ENCODE measurements at regions not wholly inside any gene's neighbourhood (a gene's known extent, or its start where the extent isn't known, plus 50 kb on each side); places are given as distances from the start of the nearest gene placed in this dataset.
"Not testable (repeated sequence)": the region's sequence is repeated elsewhere in the genome, so short reads cannot be mapped to it uniquely, and the experiment has no call there.

DNA sequence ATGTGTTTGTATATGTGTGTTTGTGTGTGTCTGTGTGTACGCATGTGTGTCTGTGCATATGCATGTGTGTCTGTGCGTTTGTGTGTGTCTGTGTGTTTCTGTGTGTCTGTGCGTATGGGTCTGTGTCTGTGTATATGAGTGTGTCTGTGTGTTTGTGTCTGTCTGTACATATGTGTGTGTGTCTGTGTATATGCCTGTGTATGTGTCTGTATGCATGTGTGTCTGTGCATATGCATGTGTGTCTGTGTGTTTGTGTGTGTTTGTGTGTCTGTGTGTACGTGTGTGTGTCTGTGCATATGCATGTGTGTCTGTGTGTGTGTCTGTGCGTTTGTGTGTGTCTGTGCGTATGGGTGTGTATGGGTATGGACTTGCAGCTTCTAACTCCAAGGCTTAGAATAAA, 174.0 kb upstream of the NOX3 start:
- TF ChIP-seq, protein P1, sequence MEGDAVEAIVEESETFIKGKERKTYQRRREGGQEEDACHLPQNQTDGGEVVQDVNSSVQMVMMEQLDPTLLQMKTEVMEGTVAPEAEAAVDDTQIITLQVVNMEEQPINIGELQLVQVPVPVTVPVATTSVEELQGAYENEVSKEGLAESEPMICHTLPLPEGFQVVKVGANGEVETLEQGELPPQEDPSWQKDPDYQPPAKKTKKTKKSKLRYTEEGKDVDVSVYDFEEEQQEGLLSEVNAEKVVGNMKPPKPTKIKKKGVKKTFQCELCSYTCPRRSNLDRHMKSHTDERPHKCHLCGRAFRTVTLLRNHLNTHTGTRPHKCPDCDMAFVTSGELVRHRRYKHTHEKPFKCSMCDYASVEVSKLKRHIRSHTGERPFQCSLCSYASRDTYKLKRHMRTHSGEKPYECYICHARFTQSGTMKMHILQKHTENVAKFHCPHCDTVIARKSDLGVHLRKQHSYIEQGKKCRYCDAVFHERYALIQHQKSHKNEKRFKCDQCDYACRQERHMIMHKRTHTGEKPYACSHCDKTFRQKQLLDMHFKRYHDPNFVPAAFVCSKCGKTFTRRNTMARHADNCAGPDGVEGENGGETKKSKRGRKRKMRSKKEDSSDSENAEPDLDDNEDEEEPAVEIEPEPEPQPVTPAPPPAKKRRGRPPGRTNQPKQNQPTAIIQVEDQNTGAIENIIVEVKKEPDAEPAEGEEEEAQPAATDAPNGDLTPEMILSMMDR (IDR thresholded peaks at IDR 0.05; ENCODE audit: partially characterized antibody, unreplicated experiment), result no peak
- no peak overlapping the region for H3K4me3 Mint-ChIP-seq (ENCODE audit: unreplicated experiment)
- DNase-seq, result no peak
- H3K9me3 Mint-ChIP-seq (ENCODE audit: unreplicated experiment), result no peaks in the 10 kb centered on the region
- no peak overlapping the region for H3K27ac Mint-ChIP-seq (ENCODE audit: unreplicated experiment)
- no peaks in the 10 kb centered on the region for H3K27me3 Mint-ChIP-seq (ENCODE audit: unreplicated experiment)
- no peaks in the 10 kb centered on the region for H3K36me3 Mint-ChIP-seq (ENCODE audit: unreplicated experiment)
- H3K4me1 Mint-ChIP-seq (ENCODE audit: low read depth, unreplicated experiment), result peaks cover 3% of the 10 kb centered on the region

DNA sequence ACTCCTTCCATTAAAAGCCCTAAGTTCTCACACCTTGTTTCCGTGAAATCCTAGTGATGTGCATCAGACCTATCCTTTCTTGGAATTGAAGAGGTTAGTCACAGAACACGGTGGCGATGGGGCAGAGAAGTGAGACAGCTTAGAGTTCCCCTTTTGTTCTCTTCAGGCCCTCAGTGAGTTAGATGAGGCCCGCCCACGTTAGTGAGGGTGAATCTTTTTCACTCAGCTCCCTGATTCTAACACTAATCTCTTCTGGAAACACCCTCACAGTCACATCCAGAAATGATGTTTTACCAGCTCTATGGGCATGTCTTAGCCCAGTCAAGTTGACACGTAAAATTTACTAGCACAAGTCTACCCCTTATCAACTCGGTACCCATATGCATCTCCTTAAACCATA, 172.7 kb upstream of the NOX3 start:
- H3K27me3 Mint-ChIP-seq (ENCODE audit: unreplicated experiment), result no peaks in the 10 kb centered on the region
- TF ChIP-seq, protein P1 (IDR thresholded peaks at IDR 0.05; ENCODE audit: partially characterized antibody, unreplicated experiment), result no peak

DNA sequence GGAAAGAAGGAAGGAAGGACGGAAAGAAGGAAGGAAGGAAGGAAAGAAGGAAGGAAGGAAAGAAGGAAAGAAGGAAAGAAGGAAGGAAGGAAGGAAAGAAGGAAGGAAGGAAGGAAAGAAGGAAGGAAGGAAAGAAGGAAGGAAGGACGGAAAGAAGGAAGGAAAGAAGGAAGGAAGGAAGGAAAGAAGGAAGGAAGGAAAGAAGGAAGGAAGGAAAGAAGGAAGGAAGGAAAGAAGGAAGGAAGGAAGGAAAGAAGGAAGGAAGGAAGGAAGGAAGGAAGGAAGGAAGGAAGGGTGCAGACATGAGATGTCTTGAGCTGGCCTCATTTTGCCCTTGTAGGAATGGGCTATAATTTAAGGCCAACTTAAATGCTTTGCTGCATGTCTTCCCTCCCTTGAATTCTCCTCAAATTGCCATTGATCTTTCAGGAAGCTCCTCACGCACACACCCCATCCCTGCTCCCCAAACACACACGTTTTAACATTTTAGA, 172.1 kb upstream of the NOX3 start:
- not testable (repeated sequence) for H3K9me3 Mint-ChIP-seq (ENCODE audit: unreplicated experiment); H3K4me3 Mint-ChIP-seq (ENCODE audit: unreplicated experiment); H3K36me3 Mint-ChIP-seq (ENCODE audit: unreplicated experiment); DNase-seq; H3K27ac Mint-ChIP-seq (ENCODE audit: unreplicated experiment); H3K27me3 Mint-ChIP-seq (ENCODE audit: unreplicated experiment); H3K4me1 Mint-ChIP-seq (ENCODE audit: low read depth, unreplicated experiment)

More for the DNA sequence above, 172.7 kb upstream of the NOX3 start:
- Mint-ChIP-seq H3K4me3 (ENCODE audit: unreplicated experiment) (no peak overlapping the region), H3K27ac (ENCODE audit: unreplicated experiment) (no peak overlapping the region), H3K36me3 (ENCODE audit: unreplicated experiment) (no peaks in the 10 kb centered on the region), H3K4me1 (ENCODE audit: low read depth, unreplicated experiment) (peaks cover 3% of the 10 kb centered on the region), H3K9me3 (ENCODE audit: unreplicated experiment) (no peaks in the 10 kb centered on the region)
- DNase-seq, result no peak

DNA sequence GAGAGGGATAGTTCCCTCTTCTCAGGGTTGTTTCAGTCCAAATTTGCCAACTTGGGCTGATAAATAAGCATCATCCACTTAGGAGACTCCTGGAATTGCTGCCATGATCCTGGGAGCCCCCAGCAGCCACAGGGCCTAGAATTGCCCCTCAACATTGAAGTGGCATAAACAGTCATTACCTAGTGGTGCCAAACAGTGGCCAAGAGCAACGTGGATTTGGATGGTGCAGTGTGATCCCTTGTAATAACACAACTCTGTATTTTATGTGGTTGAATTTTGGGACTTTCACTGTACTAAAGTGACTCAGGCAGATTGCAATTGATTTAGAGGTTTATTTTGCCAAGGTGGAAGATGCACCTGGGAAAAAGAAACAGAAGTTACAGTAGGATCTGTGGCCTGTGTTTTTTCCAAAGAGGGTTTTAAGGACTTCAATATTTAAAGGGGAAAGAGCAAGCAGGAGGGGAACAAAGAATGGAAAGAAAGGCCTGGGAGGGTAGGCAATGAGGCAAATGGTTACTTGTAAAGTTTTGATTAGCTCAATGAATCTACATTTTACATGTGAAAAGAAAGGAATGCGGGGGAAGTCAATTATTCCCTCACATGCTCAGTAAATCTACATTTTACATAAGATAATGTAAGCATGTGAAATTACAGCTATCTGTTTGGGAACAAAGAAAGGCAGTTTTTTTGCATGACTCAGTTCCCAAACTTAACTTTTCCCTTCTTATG, 168.0 kb upstream of the NOX3 start:
- no peaks in the 10 kb centered on the region for H3K36me3 Mint-ChIP-seq (ENCODE audit: unreplicated experiment)
- H3K9me3 Mint-ChIP-seq (ENCODE audit: unreplicated experiment), result no peaks in the 10 kb centered on the region
- no peak for DNase-seq
- H3K27ac Mint-ChIP-seq (ENCODE audit: unreplicated experiment), result no peak overlapping the region
- H3K4me1 Mint-ChIP-seq (ENCODE audit: low read depth, unreplicated experiment), result peaks cover 3% of the 10 kb centered on the region
- H3K27me3 Mint-ChIP-seq (ENCODE audit: unreplicated experiment), result no peaks in the 10 kb centered on the region
- H3K4me3 Mint-ChIP-seq (ENCODE audit: unreplicated experiment), result no peak overlapping the region
- TF ChIP-seq, protein P1 (IDR thresholded peaks at IDR 0.05; ENCODE audit: partially characterized antibody, unreplicated experiment), result no peak

DNA sequence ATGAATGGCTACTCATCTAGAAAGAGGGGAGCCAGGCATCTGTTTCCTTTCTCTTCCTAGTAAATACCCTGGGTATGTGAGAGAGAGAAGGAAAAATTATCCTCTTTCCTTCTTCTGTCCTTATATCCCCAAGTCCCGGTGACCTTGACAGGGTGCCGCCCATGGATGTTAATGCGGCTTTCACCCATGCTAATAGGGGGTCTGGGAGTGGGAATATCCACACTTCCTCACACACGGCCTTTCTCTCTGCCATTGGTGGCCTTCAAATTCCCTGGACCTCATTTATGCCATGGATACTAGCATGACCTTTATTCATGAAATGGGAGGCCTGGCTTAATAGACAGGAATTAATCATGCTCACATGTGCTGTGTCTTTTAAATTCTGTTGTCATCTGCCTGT, 159.0 kb upstream of the NOX3 start:
- Mint-ChIP-seq H3K4me1 (ENCODE audit: low read depth, unreplicated experiment) (no peaks in the 10 kb centered on the region), H3K9me3 (ENCODE audit: unreplicated experiment) (no peaks in the 10 kb centered on the region), H3K4me3 (ENCODE audit: unreplicated experiment) (no peak overlapping the region), H3K36me3 (ENCODE audit: unreplicated experiment) (no peaks in the 10 kb centered on the region), H3K27ac (ENCODE audit: unreplicated experiment) (no peak overlapping the region), H3K27me3 (ENCODE audit: unreplicated experiment) (no peaks in the 10 kb centered on the region)
- TF ChIP-seq, protein P1 (IDR thresholded peaks at IDR 0.05; ENCODE audit: partially characterized antibody, unreplicated experiment), result no peak
- no peak for DNase-seq
